ENCODE measurements at regions not wholly inside any gene's neighbourhood (a gene's known extent, or its start where the extent isn't known, plus 50 kb on each side); places are given as distances from the start of the nearest gene placed in this dataset.

DNA sequence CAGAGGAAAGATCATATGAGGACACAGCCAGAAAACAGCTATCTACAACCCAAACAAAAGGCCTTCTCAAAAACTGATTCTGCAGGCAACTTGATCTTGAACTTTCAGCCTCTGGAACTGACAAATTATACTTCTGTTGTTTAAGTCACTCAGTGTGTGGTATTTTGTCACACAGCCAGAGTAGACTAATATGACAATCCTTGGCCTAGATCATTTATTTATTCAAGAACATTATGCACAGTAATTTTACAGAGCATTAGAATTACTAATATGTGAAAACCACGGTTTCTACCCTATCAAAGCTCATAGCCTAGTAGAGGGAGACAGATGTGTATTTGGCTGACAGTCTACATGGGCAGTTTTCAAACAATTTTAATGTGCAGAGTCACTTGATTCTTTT lies 167.8 kb upstream of the PCDH18 start:
- Histone ChIP-seq H3K4me3 (ENCODE audit: low read depth in 2 of 2, low read length in 1 of 2) (no peak overlapping the region), H3K27ac (ENCODE audit: low read depth in 2 of 2, low read length in 1 of 2) (peak overlapping the region in 1 of 2 experiments; percentile 26; a peak in 1 of 4 replicates), H3F3A (replicated peaks; ENCODE audit: insufficient read depth) (peaks cover 9% of the 10 kb centered on the region), H4K20me1 (ENCODE audit: insufficient read depth) (no peaks in the 10 kb centered on the region), H3K9ac (no peak overlapping the region), H3K79me2 (ENCODE audit: insufficient read depth) (no peaks in the 10 kb centered on the region), H3K9me3 (no peaks in the 10 kb centered on the region), H3K4me2 (no peak overlapping the region), H3K4me1 (ENCODE audit: control insufficient read depth in 1 of 2, insufficient read depth in 2 of 2, low read depth in 1 of 2, low read length in 1 of 2) (peaks cover 0 to 2% of the 10 kb centered on the region in 2 experiments; a peak in 2 of 4 replicates), H3K9me2 (no peaks in the 10 kb centered on the region; the same call in 1 of the 2 replicates), H2AFZ (ENCODE audit: low read depth) (no peak overlapping the region), H3K36me3 (replicated peaks in 1 of 2; ENCODE audit: control insufficient read depth in 1 of 2, insufficient read depth in 2 of 2, low read length in 1 of 2) (no peaks in the 10 kb centered on the region), H3K27me3 (ENCODE audit: insufficient read depth) (no peaks in the 10 kb centered on the region)
- TF ChIP-seq TEAD4 (IDR thresholded peaks at IDR 0.05; ENCODE audit: borderline replicate concordance, insufficient read depth) (no peak), EP300 (IDR thresholded peaks at IDR 0.05; ENCODE audit: borderline replicate concordance in 1 of 2, low read depth in 1 of 2, low read length in 1 of 2) (no peak), USF2 (IDR thresholded peaks at IDR 0.05; ENCODE audit: borderline replicate concordance, low read depth, low read length) (no peak), REST (IDR thresholded peaks at IDR 0.05; ENCODE audit: low read depth, low read length) (no peak), YY1 (IDR thresholded peaks at IDR 0.05; ENCODE audit: low read depth) (no peak), FOXJ3 (CRISPR knock-in tag; IDR thresholded peaks at IDR 0.05) (no peak), FOSL2 (IDR thresholded peaks at IDR 0.05; ENCODE audit: borderline replicate concordance, low read depth) (no peak)
- ChIA-PET CTCF (no interaction called here), POLR2A (no interaction called here)
- no peak for DNase-seq
- WGBS (ENCODE audit: low lambda C conversion rate) = 52% methylated on average over 1 of the region's 1 CpG

- Histone ChIP-seq H3K9ac (no peak overlapping the region), H3K4me1 (ENCODE audit: control insufficient read depth in 1 of 2, insufficient read depth in 2 of 2, low read depth in 1 of 2, low read length in 1 of 2) (no peaks in the 10 kb centered on the region; a peak in 2 of 4 replicates), H3F3A (replicated peaks; ENCODE audit: insufficient read depth) (no peaks in the 10 kb centered on the region), H3K4me3 (ENCODE audit: low read depth in 2 of 2, low read length in 1 of 2) (no peak overlapping the region), H3K27me3 (ENCODE audit: insufficient read depth) (no peaks in the 10 kb centered on the region), H3K27ac (ENCODE audit: low read depth in 2 of 2, low read length in 1 of 2) (no peak overlapping the region), H3K9me2 (no peaks in the 10 kb centered on the region), H3K4me2 (no peak overlapping the region), H3K9me3 (no peaks in the 10 kb centered on the region), H4K20me1 (ENCODE audit: insufficient read depth) (no peaks in the 10 kb centered on the region), H3K36me3 (replicated peaks in 1 of 2; ENCODE audit: control insufficient read depth in 1 of 2, insufficient read depth in 2 of 2, low read length in 1 of 2) (no peaks in the 10 kb centered on the region), H2AFZ (ENCODE audit: low read depth) (no peak overlapping the region), H3K79me2 (ENCODE audit: insufficient read depth) (no peaks in the 10 kb centered on the region)
- 97% methylated on average over 1 of the region's 1 CpG for WGBS (ENCODE audit: low lambda C conversion rate)
- DNase-seq = no peak
- ChIA-PET POLR2A (no interaction called here), CTCF (interaction anchor here (1.0 kb wide), 1 partner anchor 9 kb away, joined by 3 read pairs; no protein-coding TSS in a partner anchor)
- TF ChIP-seq PBX3 (IDR thresholded peaks at IDR 0.05) (no peak), RCOR1 (IDR thresholded peaks at IDR 0.05; ENCODE audit: low read length) (no peak), RXRA (IDR thresholded peaks at IDR 0.05; ENCODE audit: borderline replicate concordance, low read depth) (no peak), SIN3A (IDR thresholded peaks at IDR 0.05; ENCODE audit: borderline replicate concordance, low read depth, low read length) (no peak), JUND (IDR thresholded peaks at IDR 0.05) (no peak), USF2 (IDR thresholded peaks at IDR 0.05; ENCODE audit: borderline replicate concordance, low read depth, low read length) (no peak)
Measured at GRCh38 chr4:137694138-137694537, 161.8 kb upstream of the PCDH18 start.
